HG02588 (cell line): ENCODE measurements at regions not wholly inside any gene's neighbourhood (a gene's known extent, or its start where the extent isn't known, plus 50 kb on each side); places are given as distances from the start of the nearest gene placed in this dataset.
"Not testable (repeated sequence)": the region's sequence is repeated elsewhere in the genome, so short reads cannot be mapped to it uniquely, and the experiment has no call there.

Experiments used
- ATAC-seq: cut with Tn5 transposase; IDR thresholded peaks from one replicate; pipeline ENCODE4 v1.9.1; 2021; ENCODE audit warnings: mild to moderate bottlenecking, moderate library complexity; ENCODE audit not compliant: unreplicated experiment

- no peak for ATAC-seq
Measured at GRCh38 chr12:93078577-93078976, 149.5 kb upstream of the EEA1 start.

- no peak for ATAC-seq
Measured at GRCh38 chr12:93079271-93079670, 150.2 kb upstream of the EEA1 start.

- ATAC-seq = no peak
Measured at GRCh38 chr12:93079976-93080375, 150.9 kb upstream of the EEA1 start.

- no peak for ATAC-seq
Measured at GRCh38 chr12:93080452-93080851, 151.4 kb upstream of the EEA1 start.

- no peak for ATAC-seq
Measured at GRCh38 chr12:93080994-93081809, 152.1 kb upstream of the EEA1 start.

GRCh38 chr12:93081810-93082165 is 152.7 kb upstream of the EEA1 start:
- ATAC-seq = no peak

- no peak for ATAC-seq
Measured at GRCh38 chr12:93085383-93086287, 156.5 kb upstream of the EEA1 start.

GRCh38 chr12:93086288-93086727 is 157.2 kb upstream of the EEA1 start:
- ATAC-seq = no peak

GRCh38 chr12:93087840-93088610 is 158.9 kb upstream of the EEA1 start:
- ATAC-seq = no peak

GRCh38 chr12:93089805-93090569 is 160.9 kb upstream of the EEA1 start:
- ATAC-seq = no peak

GRCh38 chr12:93090731-93091172 is 161.7 kb upstream of the EEA1 start:
- ATAC-seq = no peak

GRCh38 chr12:93091886-93092648 is 163.0 kb upstream of the EEA1 start:
- ATAC-seq = no peak

- no peak for ATAC-seq
Measured at GRCh38 chr12:93092649-93092945, 163.5 kb upstream of the EEA1 start.

GRCh38 chr12:93093243-93093642 is 164.1 kb upstream of the EEA1 start:
- no peak for ATAC-seq

GRCh38 chr12:93094222-93094621 is 165.1 kb upstream of the EEA1 start:
- ATAC-seq = not testable (repeated sequence)

- peak; percentile 93 for ATAC-seq
Measured at GRCh38 chr12:93094988-93095737, 166.1 kb upstream of the EEA1 start.

GRCh38 chr12:93097417-93097816 is 168.3 kb upstream of the EEA1 start:
- ATAC-seq = no peak

- peak; percentile 38 for ATAC-seq
Measured at GRCh38 chr12:93098077-93098476, 169.0 kb upstream of the EEA1 start.

- no peak for ATAC-seq
Measured at GRCh38 chr12:93099792-93100191, 170.7 kb upstream of the EEA1 start.
